Testis (tissue), 2 donors: ENCODE measurements at regions not wholly inside any gene's neighbourhood (a gene's known extent, or its start where the extent isn't known, plus 50 kb on each side); places are given as distances from the start of the nearest gene placed in this dataset.
"Not testable (repeated sequence)": the region's sequence is repeated elsewhere in the genome, so short reads cannot be mapped to it uniquely, and the experiment has no call there.

Experiments used
- POLR2A ChIP-seq: fragments of 450-650 bp; IDR thresholded peaks from one replicate; pipeline ENCODE4 v1.6.1; 2017; ENCODE audit warnings: antibody characterized with exemption, mild to moderate bottlenecking, moderate library complexity
- TF ChIP-seq, protein P1 (sequence below), 3 experiments: fragments of 450-650 bp in 2 of 3; fragments of 200-600 bp in 1 of 3; sonication (generic) in 1 of 3; IDR thresholded peaks; one replicate each; pipeline ENCODE4 v1.5.1; 2016 to 2019; ENCODE audit warnings: antibody characterized with exemption in 3 of 3, mild to moderate bottlenecking in 2 of 3, moderate library complexity in 1 of 3

DNA sequence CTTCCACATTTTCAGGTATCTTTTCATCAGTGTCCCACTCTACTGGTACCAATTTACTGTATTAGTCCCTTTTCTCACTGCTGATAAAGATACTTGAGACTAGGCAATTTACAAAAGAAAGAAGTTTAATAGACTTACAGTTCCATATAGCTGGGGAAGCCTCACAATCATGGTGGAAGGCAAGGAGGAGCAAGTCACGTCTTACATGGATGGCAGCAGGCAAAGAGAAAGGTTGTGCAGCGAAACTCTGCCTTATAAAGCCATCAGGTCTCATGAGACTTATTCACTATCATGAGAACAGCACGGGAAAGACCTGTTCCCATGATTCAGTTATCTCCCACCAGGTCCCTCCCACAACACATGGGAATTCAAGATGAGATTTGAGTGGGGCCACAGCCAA, 385.9 kb downstream of the GALC start:
- TF ChIP-seq, protein P1, sequence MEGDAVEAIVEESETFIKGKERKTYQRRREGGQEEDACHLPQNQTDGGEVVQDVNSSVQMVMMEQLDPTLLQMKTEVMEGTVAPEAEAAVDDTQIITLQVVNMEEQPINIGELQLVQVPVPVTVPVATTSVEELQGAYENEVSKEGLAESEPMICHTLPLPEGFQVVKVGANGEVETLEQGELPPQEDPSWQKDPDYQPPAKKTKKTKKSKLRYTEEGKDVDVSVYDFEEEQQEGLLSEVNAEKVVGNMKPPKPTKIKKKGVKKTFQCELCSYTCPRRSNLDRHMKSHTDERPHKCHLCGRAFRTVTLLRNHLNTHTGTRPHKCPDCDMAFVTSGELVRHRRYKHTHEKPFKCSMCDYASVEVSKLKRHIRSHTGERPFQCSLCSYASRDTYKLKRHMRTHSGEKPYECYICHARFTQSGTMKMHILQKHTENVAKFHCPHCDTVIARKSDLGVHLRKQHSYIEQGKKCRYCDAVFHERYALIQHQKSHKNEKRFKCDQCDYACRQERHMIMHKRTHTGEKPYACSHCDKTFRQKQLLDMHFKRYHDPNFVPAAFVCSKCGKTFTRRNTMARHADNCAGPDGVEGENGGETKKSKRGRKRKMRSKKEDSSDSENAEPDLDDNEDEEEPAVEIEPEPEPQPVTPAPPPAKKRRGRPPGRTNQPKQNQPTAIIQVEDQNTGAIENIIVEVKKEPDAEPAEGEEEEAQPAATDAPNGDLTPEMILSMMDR (IDR thresholded peaks at IDR 0.05): not testable (repeated sequence)
- not testable (repeated sequence) for TF ChIP-seq POLR2A
